ENCODE measurements at regions not wholly inside any gene's neighbourhood (a gene's known extent, or its start where the extent isn't known, plus 50 kb on each side); places are given as distances from the start of the nearest gene placed in this dataset.

DNA sequence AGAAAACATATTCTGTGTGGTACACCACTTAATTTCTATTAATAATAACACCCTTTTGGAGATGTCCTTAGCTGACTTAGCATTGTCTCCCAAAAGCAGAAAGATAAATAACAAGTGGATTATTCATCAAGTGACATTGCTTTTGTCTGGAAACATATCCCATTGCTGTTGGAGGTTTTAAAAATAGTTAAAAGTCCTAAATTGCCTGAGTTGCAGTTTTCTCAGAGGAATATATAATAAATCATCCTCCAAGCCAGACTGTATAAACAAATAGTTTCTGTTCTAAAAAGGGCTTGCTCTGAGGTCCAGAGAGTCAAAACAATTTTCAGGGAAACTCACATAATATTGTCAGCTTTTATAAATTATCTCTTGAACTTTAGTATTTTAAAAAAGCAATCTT, 60.4 kb upstream of the CD96 start:
- no peak overlapping the region for H3K27ac ChIP-seq (ENCODE audit: low read depth, low read length)
- CTCF ChIA-PET: no interaction called here
- H3K4me3 ChIP-seq (replicated peaks in 1 of 2; ENCODE audit: low read depth in 1 of 2, low read length in 2 of 2): no peak overlapping the region
- no peaks in the 10 kb centered on the region for H3K4me1 ChIP-seq (ENCODE audit: control insufficient read depth in 1 of 2, insufficient read depth in 2 of 2, low read length in 2 of 2)
- TF ChIP-seq ZNF274 (IDR thresholded peaks at IDR 0.05; ENCODE audit: low read depth, low read length) (no peak), ZFX (IDR thresholded peaks at IDR 0.05) (no peak), EGR1 (IDR thresholded peaks at IDR 0.05; ENCODE audit: low read depth) (no peak), MAX (IDR thresholded peaks at IDR 0.05) (no peak)
- H3K9me2 ChIP-seq (ENCODE audit: insufficient read depth): no peaks in the 10 kb centered on the region
- no peaks in the 10 kb centered on the region for H4K20me1 ChIP-seq (ENCODE audit: insufficient read depth)
- no peak overlapping the region for H2AFZ ChIP-seq (ENCODE audit: low read depth, low read length, poor library complexity, severe bottlenecking)
- intact Hi-C loops (cut with micrococcal nuclease): no loop called here
- H3K9ac ChIP-seq (ENCODE audit: low read length): no peak overlapping the region
- no peaks in the 10 kb centered on the region for H3K9me3 ChIP-seq (ENCODE audit: control insufficient read depth in 1 of 2, insufficient read depth in 1 of 2, low read depth in 1 of 2, low read length in 2 of 2)
- no peak for DNase-seq (ENCODE audit: low read depth, low spot score)
- H3K36me3 ChIP-seq (ENCODE audit: control insufficient read depth in 1 of 2, insufficient read depth in 2 of 2, low read length in 2 of 2): no peaks in the 10 kb centered on the region
- H3K4me2 ChIP-seq (ENCODE audit: low read length): no peak overlapping the region
- ATAC-seq: no peak
- RAD21 ChIA-PET (ENCODE audit: low non-redundant PET in 1 of 2, low total read pairs in 2 of 2, uncharacterized antibody in 2 of 2, unreplicated experiment in 2 of 2): no interaction called here
- H3K79me2 ChIP-seq (ENCODE audit: insufficient read depth, low read length): no peaks in the 10 kb centered on the region
- POLR2A ChIA-PET: no interaction called here
- no TSS peak for BruUV-seq (replicated peaks)
- H3K27me3 ChIP-seq (ENCODE audit: insufficient read depth, low read length): no peaks in the 10 kb centered on the region

DNA sequence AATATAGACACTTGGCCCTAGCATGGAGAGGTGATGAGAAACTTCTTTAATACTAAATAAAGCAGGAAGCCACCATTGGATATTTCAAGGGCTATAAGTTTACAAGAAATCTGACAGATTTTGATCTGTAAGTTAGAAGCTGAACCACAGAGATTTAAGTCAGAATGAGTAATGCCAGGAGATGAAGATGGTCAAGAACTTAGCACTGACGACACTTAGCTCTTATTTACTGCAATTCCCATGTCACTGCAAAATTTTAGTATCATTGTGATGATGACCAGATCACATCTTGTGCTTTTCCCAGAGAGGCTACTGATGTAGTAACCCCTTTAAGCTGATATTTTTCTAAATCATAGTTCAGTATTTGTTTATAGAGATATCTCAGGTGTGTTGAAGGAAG, 59.4 kb upstream of the CD96 start:
- DNase-seq (ENCODE audit: low read depth, low spot score): no peak
- Histone ChIP-seq H4K20me1 (ENCODE audit: insufficient read depth) (no peaks in the 10 kb centered on the region), H3K36me3 (ENCODE audit: control insufficient read depth in 1 of 2, insufficient read depth in 2 of 2, low read length in 2 of 2) (no peaks in the 10 kb centered on the region), H3K4me1 (ENCODE audit: control insufficient read depth in 1 of 2, insufficient read depth in 2 of 2, low read length in 2 of 2) (no peaks in the 10 kb centered on the region), H3K9me2 (ENCODE audit: insufficient read depth) (no peaks in the 10 kb centered on the region), H3K79me2 (ENCODE audit: insufficient read depth, low read length) (no peaks in the 10 kb centered on the region), H3K27ac (ENCODE audit: low read depth, low read length) (no peak overlapping the region), H3K9ac (ENCODE audit: low read length) (no peak overlapping the region), H3K27me3 (ENCODE audit: insufficient read depth, low read length) (no peaks in the 10 kb centered on the region), H3K9me3 (ENCODE audit: control insufficient read depth in 1 of 2, insufficient read depth in 1 of 2, low read depth in 1 of 2, low read length in 2 of 2) (no peaks in the 10 kb centered on the region), H3K4me2 (ENCODE audit: low read length) (no peak overlapping the region), H2AFZ (ENCODE audit: low read depth, low read length, poor library complexity, severe bottlenecking) (no peak overlapping the region), H3K4me3 (replicated peaks in 1 of 2; ENCODE audit: low read depth in 1 of 2, low read length in 2 of 2) (no peak overlapping the region)
- ChIA-PET CTCF (no interaction called here), RAD21 (ENCODE audit: low non-redundant PET in 1 of 2, low total read pairs in 2 of 2, uncharacterized antibody in 2 of 2, unreplicated experiment in 2 of 2) (no interaction called here), POLR2A (no interaction called here)
- no peak for TF ChIP-seq ELF1 (IDR thresholded peaks at IDR 0.05; ENCODE audit: borderline replicate concordance, low read depth)
- TF ChIP-seq, protein P1, sequence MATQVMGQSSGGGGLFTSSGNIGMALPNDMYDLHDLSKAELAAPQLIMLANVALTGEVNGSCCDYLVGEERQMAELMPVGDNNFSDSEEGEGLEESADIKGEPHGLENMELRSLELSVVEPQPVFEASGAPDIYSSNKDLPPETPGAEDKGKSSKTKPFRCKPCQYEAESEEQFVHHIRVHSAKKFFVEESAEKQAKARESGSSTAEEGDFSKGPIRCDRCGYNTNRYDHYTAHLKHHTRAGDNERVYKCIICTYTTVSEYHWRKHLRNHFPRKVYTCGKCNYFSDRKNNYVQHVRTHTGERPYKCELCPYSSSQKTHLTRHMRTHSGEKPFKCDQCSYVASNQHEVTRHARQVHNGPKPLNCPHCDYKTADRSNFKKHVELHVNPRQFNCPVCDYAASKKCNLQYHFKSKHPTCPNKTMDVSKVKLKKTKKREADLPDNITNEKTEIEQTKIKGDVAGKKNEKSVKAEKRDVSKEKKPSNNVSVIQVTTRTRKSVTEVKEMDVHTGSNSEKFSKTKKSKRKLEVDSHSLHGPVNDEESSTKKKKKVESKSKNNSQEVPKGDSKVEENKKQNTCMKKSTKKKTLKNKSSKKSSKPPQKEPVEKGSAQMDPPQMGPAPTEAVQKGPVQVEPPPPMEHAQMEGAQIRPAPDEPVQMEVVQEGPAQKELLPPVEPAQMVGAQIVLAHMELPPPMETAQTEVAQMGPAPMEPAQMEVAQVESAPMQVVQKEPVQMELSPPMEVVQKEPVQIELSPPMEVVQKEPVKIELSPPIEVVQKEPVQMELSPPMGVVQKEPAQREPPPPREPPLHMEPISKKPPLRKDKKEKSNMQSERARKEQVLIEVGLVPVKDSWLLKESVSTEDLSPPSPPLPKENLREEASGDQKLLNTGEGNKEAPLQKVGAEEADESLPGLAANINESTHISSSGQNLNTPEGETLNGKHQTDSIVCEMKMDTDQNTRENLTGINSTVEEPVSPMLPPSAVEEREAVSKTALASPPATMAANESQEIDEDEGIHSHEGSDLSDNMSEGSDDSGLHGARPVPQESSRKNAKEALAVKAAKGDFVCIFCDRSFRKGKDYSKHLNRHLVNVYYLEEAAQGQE (IDR thresholded peaks at IDR 0.05; ENCODE audit: low read depth): no peak
- TF ChIP-seq POLR2A (IDR thresholded peaks at IDR 0.05; ENCODE audit: borderline replicate concordance, extremely low read depth, insufficient read depth, insufficient read length): no peak
- TF ChIP-seq, protein P2, sequence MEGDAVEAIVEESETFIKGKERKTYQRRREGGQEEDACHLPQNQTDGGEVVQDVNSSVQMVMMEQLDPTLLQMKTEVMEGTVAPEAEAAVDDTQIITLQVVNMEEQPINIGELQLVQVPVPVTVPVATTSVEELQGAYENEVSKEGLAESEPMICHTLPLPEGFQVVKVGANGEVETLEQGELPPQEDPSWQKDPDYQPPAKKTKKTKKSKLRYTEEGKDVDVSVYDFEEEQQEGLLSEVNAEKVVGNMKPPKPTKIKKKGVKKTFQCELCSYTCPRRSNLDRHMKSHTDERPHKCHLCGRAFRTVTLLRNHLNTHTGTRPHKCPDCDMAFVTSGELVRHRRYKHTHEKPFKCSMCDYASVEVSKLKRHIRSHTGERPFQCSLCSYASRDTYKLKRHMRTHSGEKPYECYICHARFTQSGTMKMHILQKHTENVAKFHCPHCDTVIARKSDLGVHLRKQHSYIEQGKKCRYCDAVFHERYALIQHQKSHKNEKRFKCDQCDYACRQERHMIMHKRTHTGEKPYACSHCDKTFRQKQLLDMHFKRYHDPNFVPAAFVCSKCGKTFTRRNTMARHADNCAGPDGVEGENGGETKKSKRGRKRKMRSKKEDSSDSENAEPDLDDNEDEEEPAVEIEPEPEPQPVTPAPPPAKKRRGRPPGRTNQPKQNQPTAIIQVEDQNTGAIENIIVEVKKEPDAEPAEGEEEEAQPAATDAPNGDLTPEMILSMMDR (IDR thresholded peaks at IDR 0.05 in 2 of 3, conservative IDR thresholded peaks at IDR 0.05 in 1 of 3; ENCODE audit: borderline replicate concordance in 1 of 3, insufficient read depth in 1 of 3, low read depth in 2 of 3, low read length in 2 of 3): no peak
- no peak for TF ChIP-seq CBX3 (IDR thresholded peaks at IDR 0.05; ENCODE audit: low read depth)
- no peak for TF ChIP-seq SP1 (IDR thresholded peaks at IDR 0.05; ENCODE audit: low read depth)
- no peak for TF ChIP-seq EGR1 (IDR thresholded peaks at IDR 0.05; ENCODE audit: low read depth)
- no peak for TF ChIP-seq EZH2phosphoT487 (IDR thresholded peaks at IDR 0.05; ENCODE audit: borderline replicate concordance)
- no peak for TF ChIP-seq POLR2AphosphoS5 (IDR thresholded peaks at IDR 0.05; ENCODE audit: low read depth, low read length)
- TF ChIP-seq YY1 (IDR thresholded peaks at IDR 0.05; ENCODE audit: extremely low read depth, insufficient replicate concordance, low read depth, low read length): no peak
- TF ChIP-seq RAD21 (IDR thresholded peaks at IDR 0.05; ENCODE audit: low read depth): no peak
- no peak for TF ChIP-seq ZFX (IDR thresholded peaks at IDR 0.05)
- ATAC-seq: no peak
- intact Hi-C loops (cut with micrococcal nuclease): no loop called here
- BruUV-seq (replicated peaks): no TSS peak

Measured in HCT116 (cell line).